ENCODE measurements at regions not wholly inside any gene's neighbourhood (a gene's known extent, or its start where the extent isn't known, plus 50 kb on each side); places are given as distances from the start of the nearest gene placed in this dataset.
A peak's percentile ranks its signal among the peaks of the same experiment; 100 is the strongest.
"Not testable (repeated sequence)": the region's sequence is repeated elsewhere in the genome, so short reads cannot be mapped to it uniquely, and the experiment has no call there.

DNA sequence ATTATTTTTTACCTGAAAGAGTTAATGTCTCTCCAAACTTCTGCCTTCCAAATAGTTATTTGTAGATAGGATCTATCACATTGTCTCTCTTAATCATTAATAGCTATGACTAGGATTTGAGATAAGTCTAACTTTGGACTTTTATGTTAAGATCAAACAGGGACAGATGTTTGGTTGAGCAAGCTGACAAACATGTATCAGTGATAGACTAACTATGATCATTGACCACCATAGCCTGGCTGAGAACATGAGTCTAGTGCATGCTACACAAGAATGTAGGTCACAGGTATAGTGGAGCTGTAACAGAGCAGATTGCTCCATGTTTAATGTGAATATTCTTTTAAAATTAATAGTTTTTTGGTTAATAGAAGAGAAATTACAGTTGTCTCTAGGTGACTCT lies 52.0 kb downstream of the SYT15B start:
- not testable (repeated sequence) for H3K9ac ChIP-seq (ENCODE audit: low read length); H4K20me1 ChIP-seq (ENCODE audit: insufficient read depth, low read depth, low read length); H3K9me2 ChIP-seq (replicated peaks; ENCODE audit: insufficient read depth, low read length); H3K79me2 ChIP-seq (ENCODE audit: low read length); H3K27me3 ChIP-seq (ENCODE audit: low read length); H2AFZ ChIP-seq (ENCODE audit: low read length); H3K36me3 ChIP-seq (ENCODE audit: insufficient read depth, low read length); H3K4me2 ChIP-seq (ENCODE audit: low read depth, low read length, poor library complexity, severe bottlenecking); DNase-seq; H3K4me1 ChIP-seq (ENCODE audit: low read length); H3K27ac ChIP-seq (ENCODE audit: low read length); H3K9me3 ChIP-seq (ENCODE audit: low read length); H3K4me3 ChIP-seq (ENCODE audit: low read length)

DNA sequence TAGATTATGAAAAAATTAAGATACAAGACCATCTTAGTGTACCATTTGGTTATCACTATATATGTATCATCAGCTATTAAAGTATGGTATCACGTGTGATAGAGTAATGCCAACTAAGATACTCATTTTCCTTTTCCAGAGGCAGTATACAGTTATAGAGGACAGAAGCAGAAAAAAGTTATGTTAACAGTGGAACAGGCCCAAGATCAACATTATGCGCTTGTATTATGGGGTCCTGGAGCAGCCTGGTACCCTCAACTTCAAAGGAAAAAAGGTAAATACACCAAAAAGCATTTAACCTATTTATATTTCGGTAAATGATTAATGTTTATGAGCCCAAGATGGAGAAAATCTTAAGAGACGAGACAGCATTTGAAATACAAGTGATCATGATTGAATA lies 52.9 kb downstream of the SYT15B start:
- H4K20me1 ChIP-seq (ENCODE audit: insufficient read depth, low read depth, low read length) = not testable (repeated sequence)

DNA sequence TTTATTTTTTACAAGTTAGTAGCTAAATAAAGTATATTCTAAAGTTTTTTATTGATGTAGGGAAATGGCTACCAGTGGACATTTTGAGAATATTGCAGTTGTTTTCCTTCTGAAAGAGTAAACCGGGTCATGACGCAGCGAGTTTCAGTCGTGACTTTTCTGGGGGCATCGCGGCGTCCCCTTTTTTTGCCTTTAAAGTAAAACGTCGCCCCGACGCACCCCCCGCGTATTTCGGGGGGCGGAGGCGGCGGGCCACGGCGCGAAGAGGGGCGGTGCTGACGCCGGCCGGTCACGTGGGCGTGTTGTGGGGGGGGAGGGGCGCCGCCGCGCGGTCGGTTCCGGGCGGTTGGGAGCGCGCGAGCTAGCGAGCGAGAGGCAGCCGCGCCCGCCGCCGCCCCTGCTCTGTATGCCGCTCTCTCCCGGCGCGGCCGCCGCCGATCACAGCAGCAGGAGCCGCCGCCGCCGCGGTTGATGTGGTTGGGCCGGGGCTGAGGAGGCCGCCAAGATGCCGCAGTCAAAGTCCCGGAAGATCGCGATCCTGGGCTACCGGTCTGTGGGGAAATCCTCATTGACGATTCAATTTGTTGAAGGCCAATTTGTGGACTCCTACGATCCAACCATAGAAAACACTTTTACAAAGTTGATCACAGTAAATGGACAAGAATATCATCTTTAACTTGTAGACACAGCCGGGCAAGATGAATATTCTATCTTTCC lies 57.5 kb downstream of the SYT15B start:
- not testable (repeated sequence) for H3K9ac ChIP-seq (ENCODE audit: low read length); H3K27ac ChIP-seq (ENCODE audit: low read length); H3K9me3 ChIP-seq (ENCODE audit: low read length); H2AFZ ChIP-seq (ENCODE audit: low read length); H3K36me3 ChIP-seq (ENCODE audit: insufficient read depth, low read length); H3K27me3 ChIP-seq (ENCODE audit: low read length); H3K9me2 ChIP-seq (replicated peaks; ENCODE audit: insufficient read depth, low read length); H3K79me2 ChIP-seq (ENCODE audit: low read length); H4K20me1 ChIP-seq (ENCODE audit: insufficient read depth, low read depth, low read length); H3K4me1 ChIP-seq (ENCODE audit: low read length)
- DNase-seq = peak; percentile 42
- H3K4me2 ChIP-seq (ENCODE audit: low read depth, low read length, poor library complexity, severe bottlenecking) = peak overlapping the region; percentile 38
- H3K4me3 ChIP-seq (ENCODE audit: low read length) = 0 out of 2 replicates have a peak overlapping the region, but pooled peaks have one; percentile 27

More for the DNA sequence above, 52.9 kb downstream of the SYT15B start:
- H3K4me1 ChIP-seq (ENCODE audit: low read length); H3K9me2 ChIP-seq (replicated peaks; ENCODE audit: insufficient read depth, low read length); H3K27me3 ChIP-seq (ENCODE audit: low read length); H3K36me3 ChIP-seq (ENCODE audit: insufficient read depth, low read length); H3K4me3 ChIP-seq (ENCODE audit: low read length); H3K79me2 ChIP-seq (ENCODE audit: low read length); H3K27ac ChIP-seq (ENCODE audit: low read length); DNase-seq; H3K4me2 ChIP-seq (ENCODE audit: low read depth, low read length, poor library complexity, severe bottlenecking); H3K9me3 ChIP-seq (ENCODE audit: low read length); H3K9ac ChIP-seq (ENCODE audit: low read length); H2AFZ ChIP-seq (ENCODE audit: low read length): not testable (repeated sequence)

DNA sequence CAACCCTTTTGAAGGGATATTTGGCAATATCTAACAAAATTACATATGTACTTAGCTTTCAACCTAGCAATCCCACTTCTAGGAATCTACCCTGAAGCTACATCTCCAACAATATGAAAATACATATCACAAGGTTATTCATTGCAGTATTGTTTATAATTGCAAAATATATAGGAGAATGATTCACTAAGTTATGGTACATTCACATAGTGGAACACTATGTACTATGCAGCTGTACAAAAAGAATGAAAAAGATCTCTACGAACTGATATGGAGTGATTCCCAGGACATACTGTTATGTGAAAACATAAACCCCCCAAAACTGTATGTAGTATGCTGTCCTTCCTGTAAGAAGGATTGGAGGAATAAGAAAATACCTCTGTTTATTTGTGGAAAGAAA lies 62.1 kb downstream of the SYT15B start:
- not testable (repeated sequence) for DNase-seq; H3K27ac ChIP-seq (ENCODE audit: low read length); H3K4me3 ChIP-seq (ENCODE audit: low read length); H2AFZ ChIP-seq (ENCODE audit: low read length); H3K9ac ChIP-seq (ENCODE audit: low read length); H3K4me1 ChIP-seq (ENCODE audit: low read length); H3K79me2 ChIP-seq (ENCODE audit: low read length); H3K4me2 ChIP-seq (ENCODE audit: low read depth, low read length, poor library complexity, severe bottlenecking); H3K36me3 ChIP-seq (ENCODE audit: insufficient read depth, low read length); H3K9me2 ChIP-seq (replicated peaks; ENCODE audit: insufficient read depth, low read length); H3K27me3 ChIP-seq (ENCODE audit: low read length); H3K9me3 ChIP-seq (ENCODE audit: low read length); H4K20me1 ChIP-seq (ENCODE audit: insufficient read depth, low read depth, low read length)

DNA sequence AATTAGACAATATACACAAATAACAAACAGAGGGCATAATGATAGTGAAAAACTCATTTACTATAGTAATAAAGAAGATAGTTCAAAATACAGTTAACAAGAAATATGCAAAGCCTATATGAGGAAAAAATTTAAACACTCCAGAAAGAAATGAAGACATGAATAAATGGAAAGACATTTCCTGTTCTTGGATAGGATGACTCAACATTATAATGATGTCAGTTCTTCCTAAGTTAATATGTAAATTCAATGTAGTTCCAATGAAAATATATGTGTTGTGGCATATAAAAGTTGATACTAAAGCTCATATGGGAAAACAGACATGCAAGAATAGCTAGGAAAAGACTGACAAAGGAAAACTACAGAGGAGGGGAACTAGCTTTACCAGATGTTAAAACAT lies 63.5 kb downstream of the SYT15B start:
- not testable (repeated sequence) for H3K4me3 ChIP-seq (ENCODE audit: low read length); DNase-seq; H3K4me2 ChIP-seq (ENCODE audit: low read depth, low read length, poor library complexity, severe bottlenecking); H3K27me3 ChIP-seq (ENCODE audit: low read length); H3K4me1 ChIP-seq (ENCODE audit: low read length); H4K20me1 ChIP-seq (ENCODE audit: insufficient read depth, low read depth, low read length); H2AFZ ChIP-seq (ENCODE audit: low read length); H3K9me3 ChIP-seq (ENCODE audit: low read length); H3K36me3 ChIP-seq (ENCODE audit: insufficient read depth, low read length); H3K9ac ChIP-seq (ENCODE audit: low read length); H3K27ac ChIP-seq (ENCODE audit: low read length); H3K79me2 ChIP-seq (ENCODE audit: low read length); H3K9me2 ChIP-seq (replicated peaks; ENCODE audit: insufficient read depth, low read length)

DNA sequence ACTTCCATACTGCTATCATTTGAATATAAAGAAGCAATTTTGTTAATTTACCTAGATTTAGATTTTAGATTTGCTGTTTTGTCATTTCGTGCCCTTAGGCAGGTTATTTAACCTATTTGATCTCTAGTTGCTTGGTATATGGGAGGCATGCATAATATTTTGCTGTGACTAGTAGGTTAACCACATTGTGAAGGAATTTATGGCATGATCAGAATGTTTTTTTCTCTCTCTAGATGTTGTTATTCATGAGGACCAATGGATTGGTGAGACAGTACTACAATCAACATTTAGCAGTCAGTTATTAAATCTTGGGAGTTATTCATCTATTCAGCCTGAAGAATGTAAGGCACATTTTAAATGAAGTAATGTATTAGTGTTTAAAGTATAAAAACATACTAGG lies 67.2 kb downstream of the SYT15B start:
- not testable (repeated sequence) for H4K20me1 ChIP-seq (ENCODE audit: insufficient read depth, low read depth, low read length); H3K27me3 ChIP-seq (ENCODE audit: low read length); H2AFZ ChIP-seq (ENCODE audit: low read length); H3K27ac ChIP-seq (ENCODE audit: low read length); H3K4me2 ChIP-seq (ENCODE audit: low read depth, low read length, poor library complexity, severe bottlenecking); H3K4me1 ChIP-seq (ENCODE audit: low read length); H3K36me3 ChIP-seq (ENCODE audit: insufficient read depth, low read length); H3K9ac ChIP-seq (ENCODE audit: low read length); H3K79me2 ChIP-seq (ENCODE audit: low read length); H3K4me3 ChIP-seq (ENCODE audit: low read length); DNase-seq; H3K9me3 ChIP-seq (ENCODE audit: low read length); H3K9me2 ChIP-seq (replicated peaks; ENCODE audit: insufficient read depth, low read length)

DNA sequence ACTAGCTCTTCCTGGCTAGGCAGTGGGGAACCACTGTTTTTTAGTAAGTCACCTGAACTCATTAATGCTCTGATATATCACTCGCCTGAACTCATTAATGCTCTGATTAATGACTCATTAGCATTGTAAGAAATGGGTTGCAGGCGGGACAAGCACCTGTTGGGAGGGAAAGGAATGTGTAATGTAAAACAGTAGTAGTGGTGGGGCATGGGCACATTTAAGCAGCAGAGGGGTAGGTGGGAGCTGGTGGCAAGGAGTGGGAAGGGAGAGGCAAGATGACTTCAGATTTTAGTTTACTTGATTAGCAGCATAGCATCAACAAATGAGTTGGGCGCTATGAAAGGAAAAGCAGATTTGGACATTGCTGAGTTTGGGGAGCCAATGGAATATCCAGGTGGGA lies 68.2 kb downstream of the SYT15B start:
- not testable (repeated sequence) for H3K4me2 ChIP-seq (ENCODE audit: low read depth, low read length, poor library complexity, severe bottlenecking); H3K9me3 ChIP-seq (ENCODE audit: low read length)

DNA sequence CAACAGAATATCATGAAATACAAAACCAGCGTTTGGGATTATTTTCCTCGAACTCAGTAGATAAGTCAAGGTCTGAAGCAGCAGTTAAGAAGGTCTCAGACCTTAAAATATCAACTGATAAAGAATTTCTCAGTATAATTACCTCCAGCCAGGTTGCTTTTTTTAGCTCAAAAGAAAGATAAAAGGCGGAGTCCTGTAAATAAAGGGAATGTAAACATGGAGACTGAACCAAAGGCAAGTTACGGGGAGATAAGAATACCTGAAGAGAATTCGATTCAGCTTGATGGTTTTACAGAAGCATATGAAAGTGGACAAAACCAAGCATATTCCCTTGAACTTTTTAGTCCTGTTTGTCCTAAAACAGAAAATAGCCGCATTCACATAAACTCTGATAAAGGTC lies 73.1 kb downstream of the SYT15B start:
- not testable (repeated sequence) for H3K4me1 ChIP-seq (ENCODE audit: low read length); H3K9ac ChIP-seq (ENCODE audit: low read length)

More for the DNA sequence above, 68.2 kb downstream of the SYT15B start:
- H3K9me2 ChIP-seq (replicated peaks; ENCODE audit: insufficient read depth, low read length); H3K4me3 ChIP-seq (ENCODE audit: low read length); H3K27me3 ChIP-seq (ENCODE audit: low read length); H3K9ac ChIP-seq (ENCODE audit: low read length); H3K4me1 ChIP-seq (ENCODE audit: low read length); H3K36me3 ChIP-seq (ENCODE audit: insufficient read depth, low read length); H3K27ac ChIP-seq (ENCODE audit: low read length); DNase-seq; H4K20me1 ChIP-seq (ENCODE audit: insufficient read depth, low read depth, low read length); H3K79me2 ChIP-seq (ENCODE audit: low read length); H2AFZ ChIP-seq (ENCODE audit: low read length): not testable (repeated sequence)

More for the DNA sequence above, 73.1 kb downstream of the SYT15B start:
- H2AFZ ChIP-seq (ENCODE audit: low read length); H3K4me2 ChIP-seq (ENCODE audit: low read depth, low read length, poor library complexity, severe bottlenecking); H3K27me3 ChIP-seq (ENCODE audit: low read length); H3K27ac ChIP-seq (ENCODE audit: low read length); H3K36me3 ChIP-seq (ENCODE audit: insufficient read depth, low read length); H3K9me3 ChIP-seq (ENCODE audit: low read length); H4K20me1 ChIP-seq (ENCODE audit: insufficient read depth, low read depth, low read length); H3K9me2 ChIP-seq (replicated peaks; ENCODE audit: insufficient read depth, low read length); H3K79me2 ChIP-seq (ENCODE audit: low read length); DNase-seq; H3K4me3 ChIP-seq (ENCODE audit: low read length): not testable (repeated sequence)

Data from Karpas-422 (cell line).